H1 (cell line): ENCODE measurements at regions not wholly inside any gene's neighbourhood (a gene's known extent, or its start where the extent isn't known, plus 50 kb on each side); places are given as distances from the start of the nearest gene placed in this dataset.

Experiments used
- HDAC2 ChIP-seq, 2 experiments: fragments of 300-600 bp in 1 of 2; sonication (generic) in 1 of 2; IDR thresholded peaks; 2 replicates each; pipeline ENCODE4 v1.6.1; 2011 to 2012; ENCODE audit warnings: low read depth in 2 of 2, low read length in 2 of 2, mild to moderate bottlenecking in 2 of 2, moderate library complexity in 2 of 2, borderline replicate concordance in 1 of 2, inconsistent platforms in 1 of 2

- TF ChIP-seq HDAC2 (IDR thresholded peaks at IDR 0.05; ENCODE audit: borderline replicate concordance in 1 of 2, low read depth in 2 of 2, low read length in 2 of 2), result no peak
Measured at GRCh38 chr5:91937121-91937520, 554.0 kb upstream of the ARRDC3 start (continued).
